Fibroblast of upper back skin (primary cell): ENCODE measurements at regions not wholly inside any gene's neighbourhood (a gene's known extent, or its start where the extent isn't known, plus 50 kb on each side); places are given as distances from the start of the nearest gene placed in this dataset.

ENCODE experiments used
- DNase-seq: peaks from one replicate; pipeline ENCODE4 v3.0.0-alpha.2; 2013

- DNase-seq = no peak
These were observed 58.5 kb downstream of the MAIP1 start for GRCh38 chr2:200013906-200014305.

GRCh38 chr2:200021449-200022114 lies 66.2 kb downstream of the MAIP1 start:
- DNase-seq = no peak

GRCh38 chr2:200022511-200022910 lies 67.1 kb downstream of the MAIP1 start:
- DNase-seq = no peak

- no peak for DNase-seq
These were observed 68.2 kb downstream of the MAIP1 start for GRCh38 chr2:200023570-200023969.

- DNase-seq = peak; percentile 10
These were observed 70.3 kb downstream of the MAIP1 start for GRCh38 chr2:200025717-200026116.

- DNase-seq = peak; percentile 72
These were observed 71.2 kb downstream of the MAIP1 start for GRCh38 chr2:200026332-200027230.

- DNase-seq = peak; percentile 32
These were observed 73.6 kb downstream of the MAIP1 start for GRCh38 chr2:200028998-200029397.

GRCh38 chr2:200032895-200033294 lies 77.5 kb downstream of the MAIP1 start:
- no peak for DNase-seq

GRCh38 chr2:200033929-200034328 lies 78.5 kb downstream of the MAIP1 start:
- no peak for DNase-seq

GRCh38 chr2:200034816-200035215 lies 79.4 kb downstream of the MAIP1 start:
- DNase-seq = no peak

GRCh38 chr2:200039724-200040650 lies 84.6 kb downstream of the MAIP1 start:
- peak; percentile 95 for DNase-seq

- no peak for DNase-seq
These were observed 85.4 kb downstream of the MAIP1 start for GRCh38 chr2:200040831-200041230.

- DNase-seq = peak; percentile 13
These were observed 86.3 kb downstream of the MAIP1 start for GRCh38 chr2:200041639-200042038.

GRCh38 chr2:200042102-200042735 lies 86.8 kb downstream of the MAIP1 start:
- peak; percentile 82 for DNase-seq

- DNase-seq = peak; percentile 38
These were observed 87.6 kb downstream of the MAIP1 start for GRCh38 chr2:200042944-200043343.

- DNase-seq = no peak
These were observed 89.1 kb downstream of the MAIP1 start for GRCh38 chr2:200044453-200044852.

- no peak for DNase-seq
These were observed 93.0 kb downstream of the MAIP1 start for GRCh38 chr2:200048421-200048820.

GRCh38 chr2:200049086-200049485 lies 93.7 kb downstream of the MAIP1 start:
- no peak for DNase-seq

GRCh38 chr2:200050921-200051610 lies 95.7 kb downstream of the MAIP1 start:
- DNase-seq = no peak

GRCh38 chr2:200051611-200051945 lies 96.2 kb downstream of the MAIP1 start:
- DNase-seq = peak; percentile 10

GRCh38 chr2:200052627-200053026 lies 97.2 kb downstream of the MAIP1 start:
- no peak for DNase-seq
